ENCODE measurements at regions not wholly inside any gene's neighbourhood (a gene's known extent, or its start where the extent isn't known, plus 50 kb on each side); places are given as distances from the start of the nearest gene placed in this dataset.

GRCh38 chr12:127075981-127076380 lies 1191.0 kb upstream of the TMEM132C start:
- DNase-seq (ENCODE audit: low read depth in 2 of 2): no peak
- TF ChIP-seq CTCF (IDR thresholded peaks at IDR 0.05; ENCODE audit: low read depth, low read length): no peak
- no peak overlapping the region for H3K4me3 ChIP-seq (replicated peaks in 1 of 2; ENCODE audit: low read depth in 2 of 2, low read length in 2 of 2)

- TF ChIP-seq CTCF (IDR thresholded peaks at IDR 0.05; ENCODE audit: low read depth, low read length): no peak
- no peak overlapping the region for H3K4me3 ChIP-seq (replicated peaks in 1 of 2; ENCODE audit: low read depth in 2 of 2, low read length in 2 of 2)
- no peak for DNase-seq (ENCODE audit: low read depth in 2 of 2)
Measured at GRCh38 chr12:127077262-127078045, 1189.5 kb upstream of the TMEM132C start.

- no peak overlapping the region for H3K4me3 ChIP-seq (replicated peaks in 1 of 2; ENCODE audit: low read depth in 2 of 2, low read length in 2 of 2)
- DNase-seq (ENCODE audit: low read depth in 2 of 2): peak in 1 of 2 donors; percentile 27
Measured at GRCh38 chr12:127078577-127079350, 1188.2 kb upstream of the TMEM132C start.

GRCh38 chr12:127079636-127080035 lies 1187.3 kb upstream of the TMEM132C start:
- no peak overlapping the region for H3K4me3 ChIP-seq (replicated peaks in 1 of 2; ENCODE audit: low read depth in 2 of 2, low read length in 2 of 2)
- TF ChIP-seq CTCF (IDR thresholded peaks at IDR 0.05; ENCODE audit: low read depth, low read length): no peak
- DNase-seq (ENCODE audit: low read depth in 2 of 2): no peak

More at GRCh38 chr12:127078577-127079350, 1188.2 kb upstream of the TMEM132C start:
- TF ChIP-seq CTCF (IDR thresholded peaks at IDR 0.05; ENCODE audit: low read depth, low read length): no peak

- no peak overlapping the region for H3K4me3 ChIP-seq (replicated peaks in 1 of 2; ENCODE audit: low read depth in 2 of 2, low read length in 2 of 2)
- TF ChIP-seq CTCF (IDR thresholded peaks at IDR 0.05; ENCODE audit: low read depth, low read length): no peak
- peak in 1 of 2 donors; percentile 6 for DNase-seq (ENCODE audit: low read depth in 2 of 2)
Measured at GRCh38 chr12:127081058-127081457, 1185.9 kb upstream of the TMEM132C start.

GRCh38 chr12:127083008-127083949 lies 1183.7 kb upstream of the TMEM132C start:
- no peak for TF ChIP-seq CTCF (IDR thresholded peaks at IDR 0.05; ENCODE audit: low read depth, low read length)
- H3K4me3 ChIP-seq (replicated peaks in 1 of 2; ENCODE audit: low read depth in 2 of 2, low read length in 2 of 2): peak overlapping the region; percentile 24 to 30
- DNase-seq (ENCODE audit: low read depth in 2 of 2): peak; percentile 74 to 87

All from cardiac fibroblast (primary cell).